PC-9 (cell line): ENCODE measurements at regions not wholly inside any gene's neighbourhood (a gene's known extent, or its start where the extent isn't known, plus 50 kb on each side); places are given as distances from the start of the nearest gene placed in this dataset.

ENCODE experiments used
- BruUV-seq: library from RNA; stranded (reverse); fragments of 400-500 nt; replicated peaks from 2 replicates; lab custom pipeline; 2021; lab: Mats Ljungman, UMichigan
- CTCF ChIA-PET: fragments of 300-600 bp; sonication (Branson Sonifier 250); formaldehyde crosslinking; loops from one replicate; lab custom pipeline; 2022; ENCODE audit warnings: antibody characterized with exemption; lab: Charles Lee
- POLR2A ChIA-PET: fragments of 300-600 bp; sonication (Branson Sonifier 250); formaldehyde crosslinking; loops from one replicate; lab custom pipeline; 2022; ENCODE audit warnings: antibody characterized with exemption; ENCODE audit not compliant: unreplicated experiment; lab: Charles Lee
- DNase-seq, 2 experiments: peaks; one replicate each; pipeline versions ENCODE4 v3.0.0 to v3.0.0-alpha.2; 2015 to 2022; ENCODE audit warnings: mixed read lengths in 1 of 2
- H2AFZ ChIP-seq: fragments of 200-600 bp; sonication (generic); 2 replicates; pipeline ENCODE4 v1.8.1; 2017; ENCODE audit warnings: antibody characterized with exemption
- H3F3A ChIP-seq: fragments of 200-600 bp; sonication (generic); 2 replicates; pipeline ENCODE4 v1.8.1; 2017; ENCODE audit warnings: antibody characterized with exemption, mild to moderate bottlenecking, low read depth; ENCODE audit not compliant: insufficient read depth
- H3K27ac ChIP-seq: fragments of 200-600 bp; sonication (generic); 2 replicates; pipeline ENCODE4 v1.6.1; 2016; ENCODE audit warnings: mixed run types
- H3K27me3 ChIP-seq: fragments of 200-600 bp; sonication (generic); 2 replicates; pipeline ENCODE4 v1.6.1; 2016; ENCODE audit warnings: low read depth, mixed run types; ENCODE audit not compliant: insufficient read depth
- H3K36me3 ChIP-seq: fragments of 200-600 bp; sonication (generic); 2 replicates; pipeline ENCODE4 v1.6.1; 2016; ENCODE audit warnings: low read depth, mixed run types
- H3K4me1 ChIP-seq: fragments of 200-600 bp; sonication (generic); replicated peaks from 2 replicates; pipeline ENCODE4 v1.6.1; 2016; ENCODE audit warnings: mixed run types; ENCODE audit not compliant: insufficient read depth
- H3K4me2 ChIP-seq: fragments of 200-600 bp; sonication (generic); 2 replicates; pipeline ENCODE4 v1.6.1; 2017; ENCODE audit warnings: mixed run types
- H3K4me3 ChIP-seq: fragments of 200-600 bp; sonication (generic); 2 replicates; pipeline ENCODE4 v1.6.1; 2016; ENCODE audit warnings: mixed run types
- H3K79me2 ChIP-seq: fragments of 200-600 bp; sonication (generic); 2 replicates; pipeline ENCODE4 v1.6.1; 2017; ENCODE audit warnings: low read depth, mixed run types
- H3K9me2 ChIP-seq: fragments of 200-600 bp; sonication (generic); 2 replicates; pipeline ENCODE4 v1.8.1; 2017; ENCODE audit warnings: mild to moderate bottlenecking; ENCODE audit not compliant: insufficient read depth
- H3K9me3 ChIP-seq: fragments of 200-600 bp; sonication (generic); 2 replicates; pipeline ENCODE4 v1.8.1; 2016; ENCODE audit warnings: low read depth; ENCODE audit not compliant: insufficient read depth
- H4K20me1 ChIP-seq: fragments of 200-600 bp; sonication (generic); 2 replicates; pipeline ENCODE4 v1.8.1; 2017; ENCODE audit not compliant: insufficient read depth
- EZH2 ChIP-seq: fragments of 200-600 bp; sonication (generic); IDR thresholded peaks from 2 replicates; pipeline ENCODE4 v1.8.0; 2017; ENCODE audit warnings: antibody characterized with exemption, low read depth
- intact Hi-C: fragments of 100-400 bp; cut with micrococcal nuclease; formaldehyde crosslinking; loops from one replicate; pipeline ENCODE4 v1.10.0; 2022; ENCODE audit not compliant: unreplicated experiment
- TF ChIP-seq, protein P1 (sequence below): fragments of 200-600 bp; sonication (generic); conservative IDR thresholded peaks from 2 replicates; pipeline ENCODE4 v1.6.1; 2017; ENCODE audit warnings: mixed run types, antibody characterized with exemption, mild to moderate bottlenecking, moderate library complexity

DNA sequence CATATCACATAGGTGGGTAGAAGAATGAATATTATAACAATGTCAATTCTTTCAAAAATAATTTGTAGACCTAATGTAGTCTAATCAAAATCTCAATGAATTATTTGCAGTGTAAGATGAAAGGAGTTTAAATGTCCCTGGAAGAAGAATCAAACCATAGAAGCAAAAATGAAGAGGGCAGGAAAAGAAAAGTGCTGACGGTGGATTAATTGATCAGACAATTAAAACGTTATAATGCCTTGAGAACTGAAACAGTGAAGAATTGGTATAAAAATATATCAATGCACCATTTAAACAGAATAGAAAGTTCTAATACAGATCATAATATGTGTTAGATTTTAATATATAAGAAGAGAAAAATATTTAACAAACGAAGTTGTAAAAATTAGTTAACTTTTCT lies 109.8 kb downstream of the TYW3 start:
- Histone ChIP-seq H3K9me3 (no peaks in the 10 kb centered on the region), H3K27me3 (no peaks in the 10 kb centered on the region), H3K36me3 (no peaks in the 10 kb centered on the region), H3K4me1 (no peaks in the 10 kb centered on the region), H3K79me2 (no peaks in the 10 kb centered on the region), H3K4me3 (no peak overlapping the region), H3K27ac (no peak overlapping the region), H3F3A (no peaks in the 10 kb centered on the region), H3K9me2 (no peaks in the 10 kb centered on the region), H3K4me2 (no peak overlapping the region), H4K20me1 (no peaks in the 10 kb centered on the region), H2AFZ (no peak overlapping the region)
- TF ChIP-seq, protein P1, sequence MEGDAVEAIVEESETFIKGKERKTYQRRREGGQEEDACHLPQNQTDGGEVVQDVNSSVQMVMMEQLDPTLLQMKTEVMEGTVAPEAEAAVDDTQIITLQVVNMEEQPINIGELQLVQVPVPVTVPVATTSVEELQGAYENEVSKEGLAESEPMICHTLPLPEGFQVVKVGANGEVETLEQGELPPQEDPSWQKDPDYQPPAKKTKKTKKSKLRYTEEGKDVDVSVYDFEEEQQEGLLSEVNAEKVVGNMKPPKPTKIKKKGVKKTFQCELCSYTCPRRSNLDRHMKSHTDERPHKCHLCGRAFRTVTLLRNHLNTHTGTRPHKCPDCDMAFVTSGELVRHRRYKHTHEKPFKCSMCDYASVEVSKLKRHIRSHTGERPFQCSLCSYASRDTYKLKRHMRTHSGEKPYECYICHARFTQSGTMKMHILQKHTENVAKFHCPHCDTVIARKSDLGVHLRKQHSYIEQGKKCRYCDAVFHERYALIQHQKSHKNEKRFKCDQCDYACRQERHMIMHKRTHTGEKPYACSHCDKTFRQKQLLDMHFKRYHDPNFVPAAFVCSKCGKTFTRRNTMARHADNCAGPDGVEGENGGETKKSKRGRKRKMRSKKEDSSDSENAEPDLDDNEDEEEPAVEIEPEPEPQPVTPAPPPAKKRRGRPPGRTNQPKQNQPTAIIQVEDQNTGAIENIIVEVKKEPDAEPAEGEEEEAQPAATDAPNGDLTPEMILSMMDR, result no peak
- no peak for TF ChIP-seq EZH2
- BruUV-seq, result no TSS peak
- ChIA-PET CTCF (no interaction called here), POLR2A (no interaction called here)
- DNase-seq, result no peak
- intact Hi-C loops, result no loop called here

DNA sequence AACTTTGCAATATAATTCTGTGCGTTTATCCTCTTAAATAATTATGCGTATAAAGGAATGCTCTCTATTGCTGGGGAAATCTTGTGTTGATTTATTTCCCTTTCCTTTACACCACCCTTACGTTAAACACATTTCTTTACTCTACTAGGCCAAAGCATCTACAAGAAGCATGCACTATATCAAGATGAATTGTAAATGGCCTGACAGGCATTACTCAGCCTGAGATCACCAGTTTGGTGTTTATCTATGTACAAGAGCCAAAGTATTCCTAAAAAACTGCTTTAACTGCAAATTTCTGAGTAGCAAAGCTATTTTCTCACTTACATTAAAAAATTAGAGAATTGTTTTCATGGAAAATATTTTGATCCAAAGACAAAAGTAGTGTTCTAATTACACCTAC lies 114.8 kb downstream of the TYW3 start:
- CTCF ChIA-PET, result no interaction called here

DNA sequence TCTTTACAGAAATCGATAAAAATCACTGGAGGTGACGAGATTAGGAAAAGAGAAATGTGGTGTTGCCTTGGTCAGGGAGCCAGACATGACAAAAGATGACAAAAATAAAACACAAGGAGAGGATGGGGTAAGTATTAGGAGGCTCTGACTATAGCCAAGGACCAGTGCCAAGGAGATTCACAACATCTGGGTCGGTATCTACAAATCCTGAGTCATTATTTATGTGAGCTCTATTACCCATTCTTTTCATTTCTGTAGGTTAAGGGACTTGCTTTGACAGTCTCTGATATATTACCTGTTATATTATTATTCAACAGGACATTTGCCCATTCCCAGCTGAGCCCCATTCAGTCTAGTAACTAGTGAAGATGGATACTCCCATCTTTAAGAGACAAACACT lies 120.8 kb downstream of the TYW3 start:
- Histone ChIP-seq H3K4me2 (no peak overlapping the region), H3K36me3 (no peaks in the 10 kb centered on the region), H3K4me3 (no peak overlapping the region), H4K20me1 (no peaks in the 10 kb centered on the region), H3K9me3 (no peaks in the 10 kb centered on the region), H3K79me2 (no peaks in the 10 kb centered on the region), H3K27me3 (no peaks in the 10 kb centered on the region), H3K9me2 (no peaks in the 10 kb centered on the region), H2AFZ (no peak overlapping the region), H3K27ac (no peak overlapping the region), H3K4me1 (no peaks in the 10 kb centered on the region), H3F3A (no peaks in the 10 kb centered on the region)
- ChIA-PET POLR2A (no interaction called here), CTCF (no interaction called here)
- TF ChIP-seq, protein P1, result no peak
- TF ChIP-seq EZH2, result no peak
- BruUV-seq, result no TSS peak
- no peak for DNase-seq
- intact Hi-C loops, result no loop called here

More for the DNA sequence above, 114.8 kb downstream of the TYW3 start:
- Histone ChIP-seq H3K4me1 (no peaks in the 10 kb centered on the region), H3K27ac (no peak overlapping the region), H4K20me1 (no peaks in the 10 kb centered on the region), H3K79me2 (no peaks in the 10 kb centered on the region), H3K4me3 (no peak overlapping the region), H3F3A (no peaks in the 10 kb centered on the region), H3K4me2 (no peak overlapping the region), H3K36me3 (no peaks in the 10 kb centered on the region), H3K27me3 (no peaks in the 10 kb centered on the region), H3K9me2 (no peaks in the 10 kb centered on the region), H2AFZ (no peak overlapping the region), H3K9me3 (no peaks in the 10 kb centered on the region)
- POLR2A ChIA-PET, result no interaction called here
- intact Hi-C loops, result no loop called here
- TF ChIP-seq, protein P1, result no peak
- no peak for TF ChIP-seq EZH2
- no peak for DNase-seq
- BruUV-seq, result no TSS peak
